ENCODE measurements at regions not wholly inside any gene's neighbourhood (a gene's known extent, or its start where the extent isn't known, plus 50 kb on each side); places are given as distances from the start of the nearest gene placed in this dataset.

DNA sequence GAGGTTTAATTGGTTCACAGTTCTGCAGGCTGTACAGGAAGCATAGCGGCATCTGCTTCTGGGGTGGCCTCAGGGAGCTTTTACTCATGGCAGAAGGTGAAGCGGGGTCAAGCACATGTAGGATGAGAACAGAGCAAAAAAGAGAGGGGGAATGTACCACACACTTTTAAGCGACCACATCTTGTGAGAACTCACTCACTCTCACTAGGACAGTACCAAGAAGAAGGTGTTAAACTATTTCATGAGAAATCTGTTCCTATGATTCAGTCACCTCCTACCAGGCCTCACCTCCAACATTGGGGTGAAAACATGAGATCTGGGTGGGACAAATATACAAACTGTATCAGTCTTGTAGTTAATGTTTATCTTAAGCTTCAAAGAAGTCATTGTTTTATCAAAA lies 174.7 kb downstream of the GNAI1 start:
- Histone ChIP-seq H3K27me3 (no peaks in the 10 kb centered on the region), H3K27ac (no peak overlapping the region), H3K9me3 (no peaks in the 10 kb centered on the region), H3K36me3 (replicated peaks in 1 of 2; ENCODE audit: insufficient read depth in 1 of 2, low read depth in 2 of 2) (no peaks in the 10 kb centered on the region), H3K4me3 (no peak overlapping the region), H3K4me1 (peaks cover 5% of the 10 kb centered on the region)
- intact Hi-C loops (cut with DNase I) = no loop called here
- DNase-seq (no peak), ATAC-seq (no peak)
- 93 to 96% methylated on average over 3 of the region's 3 CpGs for WGBS, 2 donors
- TF ChIP-seq CTCF (IDR thresholded peaks at IDR 0.05) (no peak), POLR2A (IDR thresholded peaks at IDR 0.05) (no peak)

- Histone ChIP-seq H3K27ac (no peak overlapping the region), H3K9me3 (no peaks in the 10 kb centered on the region), H3K36me3 (replicated peaks in 1 of 2; ENCODE audit: insufficient read depth in 1 of 2, low read depth in 2 of 2) (no peaks in the 10 kb centered on the region), H3K4me3 (no peak overlapping the region), H3K27me3 (no peaks in the 10 kb centered on the region), H3K4me1 (peaks cover 4% of the 10 kb centered on the region)
- intact Hi-C loops (cut with DNase I) = no loop called here
- TF ChIP-seq POLR2A (IDR thresholded peaks at IDR 0.05) = no peak
- no peak for TF ChIP-seq CTCF (IDR thresholded peaks at IDR 0.05)
- WGBS, 2 donors = 89% methylated on average over 2 of the region's 2 CpGs
- ATAC-seq (no peak), DNase-seq (peak in 1 of 4 donors; percentile 7)
These were observed 172.7 kb downstream of the GNAI1 start for GRCh38 chr7:80307227-80307856.

- H3K4me3 ChIP-seq = no peak overlapping the region
- H3K9me3 ChIP-seq = no peaks in the 10 kb centered on the region
- ATAC-seq (no peak), DNase-seq (no peak)
- no peaks in the 10 kb centered on the region for H3K36me3 ChIP-seq (replicated peaks in 1 of 2; ENCODE audit: insufficient read depth in 1 of 2, low read depth in 2 of 2)
- H3K27me3 ChIP-seq = no peaks in the 10 kb centered on the region
- 75 to 76% methylated on average over 2 of the region's 2 CpGs for WGBS, 2 donors
- H3K4me1 ChIP-seq = no peaks in the 10 kb centered on the region
- no peak overlapping the region for H3K27ac ChIP-seq
- intact Hi-C loops (cut with DNase I) = no loop called here
- TF ChIP-seq CTCF (IDR thresholded peaks at IDR 0.05) (no peak), POLR2A (IDR thresholded peaks at IDR 0.05) (no peak)
These were observed 168.7 kb downstream of the GNAI1 start for GRCh38 chr7:80303315-80303714.

GRCh38 chr7:80302636-80303035 lies 168.0 kb downstream of the GNAI1 start:
- no peaks in the 10 kb centered on the region for H3K27me3 ChIP-seq
- H3K9me3 ChIP-seq = no peaks in the 10 kb centered on the region
- intact Hi-C loops (cut with DNase I) = no loop called here
- ATAC-seq = no peak
- H3K27ac ChIP-seq = no peak overlapping the region
- no peak overlapping the region for H3K4me3 ChIP-seq
- no peaks in the 10 kb centered on the region for H3K4me1 ChIP-seq
- H3K36me3 ChIP-seq (replicated peaks in 1 of 2; ENCODE audit: insufficient read depth in 1 of 2, low read depth in 2 of 2) = no peaks in the 10 kb centered on the region
- TF ChIP-seq POLR2A (IDR thresholded peaks at IDR 0.05) (no peak), CTCF (IDR thresholded peaks at IDR 0.05) (no peak)
- WGBS, 2 donors = 80 to 82% methylated on average over 2 of the region's 2 CpGs
- DNase-seq = no peak

- Histone ChIP-seq H3K36me3 (replicated peaks in 1 of 2; ENCODE audit: insufficient read depth in 1 of 2, low read depth in 2 of 2) (no peaks in the 10 kb centered on the region), H3K9me3 (no peaks in the 10 kb centered on the region), H3K4me3 (no peak overlapping the region), H3K27ac (no peak overlapping the region), H3K27me3 (no peaks in the 10 kb centered on the region), H3K4me1 (no peaks in the 10 kb centered on the region)
- WGBS, 2 donors = 51 to 71% methylated on average over 5 of the region's 5 CpGs
- intact Hi-C loops (cut with DNase I) = no loop called here
- TF ChIP-seq CTCF (IDR thresholded peaks at IDR 0.05) = no peak
- no peak for TF ChIP-seq POLR2A (IDR thresholded peaks at IDR 0.05)
- no peak for DNase-seq
- no peak for ATAC-seq
These were observed 167.4 kb downstream of the GNAI1 start for GRCh38 chr7:80302078-80302477.

Data from body of pancreas (tissue), 4 donors.